Loucy (cell line): ENCODE measurements at regions not wholly inside any gene's neighbourhood (a gene's known extent, or its start where the extent isn't known, plus 50 kb on each side); places are given as distances from the start of the nearest gene placed in this dataset.

Source experiments
- CTCF ChIP-seq: fragments of 200-600 bp; sonication (generic); conservative IDR thresholded peaks from 2 replicates; pipeline ENCODE4 v1.5.1; 2014; ENCODE audit warnings: mild to moderate bottlenecking, antibody characterized with exemption, low read length
- EZH2phosphoT487 ChIP-seq: fragments of 200-600 bp; IDR thresholded peaks from 2 replicates; pipeline ENCODE4 v1.6.1; 2018; ENCODE audit warnings: antibody characterized with exemption, mild to moderate bottlenecking, moderate library complexity, borderline replicate concordance

- no peak for TF ChIP-seq CTCF
- no peak for TF ChIP-seq EZH2phosphoT487
Measured at GRCh38 chr6:139496654-139497344, 122.4 kb upstream of the CITED2 start.
